HCT116 (cell line): ENCODE measurements at regions not wholly inside any gene's neighbourhood (a gene's known extent, or its start where the extent isn't known, plus 50 kb on each side); places are given as distances from the start of the nearest gene placed in this dataset.

Experiments
- ATAC-seq: fragments of 200-7000 bp; cut with Tn5 transposase; 2 replicates; pipeline ENCODE4 v1.9.1; 2020; ENCODE audit warnings: mild to moderate bottlenecking, moderate library complexity
- BruUV-seq: library from RNA; stranded (reverse); fragments of 400-500 nt; replicated peaks from 2 replicates; lab custom pipeline; 2021; lab: Mats Ljungman, UMichigan
- CTCF ChIA-PET: fragments of 300-600 bp; sonication (Branson Sonifier 250); formaldehyde crosslinking; loops from one replicate; lab custom pipeline; 2021; ENCODE audit warnings: antibody characterized with exemption; lab: Charles Lee
- POLR2A ChIA-PET: fragments of 300-600, 350-600 bp; sonication (Branson Sonifier 250); formaldehyde crosslinking; loops from one replicate; lab custom pipeline; 2021; ENCODE audit warnings: antibody characterized with exemption; lab: Charles Lee
- RAD21 ChIA-PET, 2 experiments: fragments of 300-600 bp; sonication (Branson Sonifier 250); formaldehyde crosslinking; loops; one replicate each; lab custom pipeline; 2023; ENCODE audit warnings: low total read pairs in 2 of 2; ENCODE audit not compliant: uncharacterized antibody in 2 of 2, unreplicated experiment in 2 of 2, low non-redundant PET in 1 of 2; lab: Charles Lee
- DNase-seq: peaks from one replicate; pipeline ENCODE4 v3.0.0-alpha.2; 2010; ENCODE audit warnings: low read depth, low spot score
- H2AFZ ChIP-seq: fragments of 200-600 bp; shearing (Covaris generic), sonication (generic); 2 replicates; pipeline ENCODE4 v1.6.1; 2017; ENCODE audit warnings: low read depth, mixed run types, mixed read lengths, antibody characterized with exemption, low read length; ENCODE audit not compliant: poor library complexity, severe bottlenecking
- H3K27ac ChIP-seq: 2 replicates; pipeline ENCODE4 v1.5.1; 2012; ENCODE audit warnings: low read depth, low read length
- H3K27me3 ChIP-seq: fragments of 200-600 bp; sonication (generic); 2 replicates; pipeline ENCODE4 v1.6.1; 2016; ENCODE audit warnings: mixed run types, low read length, mixed read lengths; ENCODE audit not compliant: insufficient read depth
- H3K36me3 ChIP-seq, 2 experiments: fragments of 200-500 bp in 1 of 2; fragments of 200-600 bp in 1 of 2; sonication (Bioruptor generic) in 1 of 2; sonication (generic) in 1 of 2; 2 replicates each; pipeline versions ENCODE4 v1.5.1 to v1.6.1; 2014 to 2016; ENCODE audit warnings: low read length in 2 of 2, inconsistent platforms in 1 of 2, mixed read lengths in 1 of 2, mixed run types in 1 of 2; ENCODE audit not compliant: insufficient read depth in 2 of 2, control insufficient read depth in 1 of 2
- H3K4me1 ChIP-seq, 2 experiments: fragments of 200-600 bp in 1 of 2; sonication (generic) in 1 of 2; 2 replicates each; pipeline versions ENCODE4 v1.5.1 to v1.6.1; 2012 to 2017; ENCODE audit warnings: low read length in 2 of 2, inconsistent platforms in 1 of 2, mild to moderate bottlenecking in 1 of 2, mixed read lengths in 1 of 2, mixed run types in 1 of 2, moderate library complexity in 1 of 2; ENCODE audit not compliant: insufficient read depth in 2 of 2, control insufficient read depth in 1 of 2
- H3K4me2 ChIP-seq: fragments of 200-600 bp; sonication (generic); 2 replicates; pipeline ENCODE4 v1.6.1; 2017; ENCODE audit warnings: mixed run types, low read length, mixed read lengths
- H3K4me3 ChIP-seq, 2 experiments: fragments of 200-600 bp in 1 of 2; sonication (generic) in 1 of 2; replicated peaks in 1 of 2; 2 replicates each; pipeline ENCODE4 v1.5.1; 2011 to 2016; ENCODE audit warnings: low read length in 2 of 2, control low read depth in 1 of 2, low read depth in 1 of 2, mild to moderate bottlenecking in 1 of 2, mixed read lengths in 1 of 2, mixed run types in 1 of 2
- H3K79me2 ChIP-seq: fragments of 200-600 bp; sonication (generic); 2 replicates; pipeline ENCODE4 v1.6.1; 2017; ENCODE audit warnings: mild to moderate bottlenecking, mixed run types, low read length, moderate library complexity, mixed read lengths; ENCODE audit not compliant: insufficient read depth
- H3K9ac ChIP-seq: fragments of 200-600 bp; sonication (generic); 2 replicates; pipeline ENCODE4 v1.6.1; 2016; ENCODE audit warnings: low read length, mixed read lengths
- H3K9me2 ChIP-seq: fragments of 200-600 bp; sonication (generic), shearing (Covaris generic); 2 replicates; pipeline ENCODE4 v1.6.1; 2017; ENCODE audit warnings: mixed run types, mild to moderate bottlenecking, moderate library complexity; ENCODE audit not compliant: insufficient read depth
- H3K9me3 ChIP-seq, 2 experiments: fragments of 200-500 bp in 1 of 2; fragments of 200-600 bp in 1 of 2; sonication (Bioruptor generic) in 1 of 2; sonication (generic) in 1 of 2; 2 replicates each; pipeline ENCODE4 v1.6.1; 2014 to 2017; ENCODE audit warnings: low read length in 2 of 2, mixed read lengths in 2 of 2, inconsistent platforms in 1 of 2, low read depth in 1 of 2, mild to moderate bottlenecking in 1 of 2, mixed run types in 1 of 2, moderate library complexity in 1 of 2; ENCODE audit not compliant: control insufficient read depth in 1 of 2, insufficient read depth in 1 of 2
- H4K20me1 ChIP-seq: fragments of 200-600 bp; sonication (generic), shearing (Covaris generic); 2 replicates; pipeline ENCODE4 v1.6.1; 2017; ENCODE audit warnings: mixed run types, mild to moderate bottlenecking, moderate library complexity; ENCODE audit not compliant: insufficient read depth
- EZH2phosphoT487 ChIP-seq: fragments of 200-600 bp; IDR thresholded peaks from 2 replicates; pipeline ENCODE4 v1.6.1; 2018; ENCODE audit warnings: antibody characterized with exemption, borderline replicate concordance
- MAX ChIP-seq: IDR thresholded peaks from 2 replicates; pipeline ENCODE4 v1.6.1; 2012
- REST ChIP-seq: IDR thresholded peaks from 2 replicates; pipeline ENCODE4 v1.6.1; 2012; ENCODE audit warnings: low read depth
- SIN3A ChIP-seq: IDR thresholded peaks from 2 replicates; pipeline ENCODE4 v1.6.1; 2012; ENCODE audit warnings: low read depth
- YY1 ChIP-seq: IDR thresholded peaks from 2 replicates; pipeline ENCODE4 v1.6.1; 2011; ENCODE audit warnings: low read length, low read depth, moderate library complexity, mild to moderate bottlenecking; ENCODE audit not compliant: insufficient replicate concordance; ENCODE audit errors: extremely low read depth
- ZBTB33 ChIP-seq: IDR thresholded peaks from 2 replicates; pipeline ENCODE4 v1.6.1; 2011; ENCODE audit warnings: mild to moderate bottlenecking, low read length, moderate library complexity; ENCODE audit not compliant: insufficient replicate concordance; ENCODE audit errors: extremely low read depth
- intact Hi-C: fragments of 100-400 bp; cut with micrococcal nuclease; formaldehyde crosslinking; loops from 2 replicates; pipeline ENCODE4 v1.10.0; 2022

- DNase-seq (no peak), ATAC-seq (no peak)
- CTCF ChIA-PET = no interaction called here
Measured at GRCh38 chrX:4656419-4656818, 943.0 kb upstream of the PRKX start.

More at GRCh38 chrX:4656419-4656818, 943.0 kb upstream of the PRKX start:
- RAD21 ChIA-PET = no interaction called here
- H2AFZ ChIP-seq = no peak overlapping the region
- no peaks in the 10 kb centered on the region for H4K20me1 ChIP-seq
- H3K9me3 ChIP-seq = no peaks in the 10 kb centered on the region
- no peaks in the 10 kb centered on the region for H3K4me1 ChIP-seq
- H3K9ac ChIP-seq = no peak overlapping the region
- no peak overlapping the region for H3K4me2 ChIP-seq
- H3K79me2 ChIP-seq = no peaks in the 10 kb centered on the region
- no peak overlapping the region for H3K4me3 ChIP-seq
- TF ChIP-seq YY1 (no peak), REST (no peak), ZBTB33 (no peak), SIN3A (no peak), EZH2phosphoT487 (no peak), MAX (no peak)
- TF ChIP-seq, all 23 proteins: peak for 0
- Histone ChIP-seq H3K27ac (no peak overlapping the region), H3K9me2 (no peaks in the 10 kb centered on the region), H3K36me3 (no peaks in the 10 kb centered on the region), H3K27me3 (no peaks in the 10 kb centered on the region)
- POLR2A ChIA-PET = no interaction called here
- BruUV-seq = no TSS peak
- intact Hi-C loops = no loop called here
